Skeletal muscle satellite cell (primary cell): ENCODE measurements at regions not wholly inside any gene's neighbourhood (a gene's known extent, or its start where the extent isn't known, plus 50 kb on each side); places are given as distances from the start of the nearest gene placed in this dataset. TPM values are rescaled to one million over a fixed set of nuclear protein-coding genes. Genes with fewer than 3 reads are reported as not detected.

ENCODE experiments used
- H3K27me3 ChIP-seq: 2 replicates; pipeline ENCODE4 v1.7.0; 2013; ENCODE audit warnings: low read length; ENCODE audit not compliant: control insufficient read depth, insufficient read depth
- H3K36me3 ChIP-seq: 2 replicates; pipeline ENCODE4 v1.7.0; 2013; ENCODE audit warnings: mild to moderate bottlenecking, control low read depth, low read length; ENCODE audit not compliant: insufficient read depth
- H3K4me1 ChIP-seq: 2 replicates; pipeline ENCODE4 v1.7.0; 2013; ENCODE audit warnings: low read length; ENCODE audit not compliant: control insufficient read depth, insufficient read depth
- H3K4me2 ChIP-seq: 2 replicates; pipeline ENCODE4 v1.7.0; 2013; ENCODE audit warnings: mild to moderate bottlenecking, low read length
- H3K4me3 ChIP-seq: 2 replicates; pipeline ENCODE4 v1.7.0; 2013; ENCODE audit warnings: low read length
- H3K9ac ChIP-seq: 2 replicates; pipeline ENCODE4 v1.7.0; 2013; ENCODE audit warnings: mild to moderate bottlenecking, low read depth, low read length, moderate library complexity
- H3K9me3 ChIP-seq: replicated peaks from 2 replicates; pipeline ENCODE4 v1.7.0; 2013; ENCODE audit warnings: mild to moderate bottlenecking, control low read depth, low read length
- small RNA-seq: library from RNA; depleted of rRNA; stranded (forward); fragments of <200 nt; gene quantifications from one replicate; pipeline ENCODE3, GENCODE V24; 2012

DNA sequence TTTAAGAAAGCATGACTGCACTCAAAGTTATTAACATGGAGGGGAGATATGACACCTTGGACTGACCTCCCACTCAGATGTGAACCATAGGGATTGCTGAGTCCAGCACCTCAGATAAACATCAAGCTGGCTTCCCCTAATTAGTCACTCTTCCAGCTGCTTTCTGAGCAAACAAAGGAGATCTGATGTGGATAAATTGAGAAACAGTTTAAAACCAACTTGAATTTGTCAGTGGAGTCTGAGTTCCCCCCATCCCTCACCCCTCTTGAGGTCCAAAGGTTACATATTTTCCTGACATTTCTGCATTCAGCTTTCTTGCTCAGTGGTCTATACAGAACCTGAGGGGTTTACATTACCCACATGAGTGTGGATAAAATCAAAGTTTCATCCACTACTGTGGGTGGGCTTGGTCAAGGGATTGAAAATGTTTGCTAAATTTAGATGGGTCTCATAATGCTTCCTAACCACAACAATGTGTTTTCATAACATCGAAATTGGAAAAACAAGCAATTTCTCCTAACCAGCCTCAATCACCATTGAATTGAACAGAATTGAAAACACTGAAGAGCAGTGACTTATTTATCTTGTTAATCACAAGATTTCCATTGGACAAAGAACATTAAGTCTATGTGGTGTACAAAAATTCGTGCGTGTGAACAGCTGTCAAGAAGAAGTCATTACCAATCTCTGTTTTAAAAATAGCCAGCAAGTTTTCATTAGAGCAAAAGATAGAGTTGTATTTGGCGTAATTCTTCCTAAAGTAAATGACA, 292.3 kb downstream of the METTL15 start:
- Histone ChIP-seq H3K9me3 (no peaks in the 10 kb centered on the region), H3K27me3 (no peaks in the 10 kb centered on the region), H3K36me3 (no peaks in the 10 kb centered on the region), H3K4me2 (peak overlapping the region; percentile 41), H3K9ac (no peak overlapping the region), H3K4me1 (peaks cover 22% of the 10 kb centered on the region), H3K4me3 (no peak overlapping the region)

DNA sequence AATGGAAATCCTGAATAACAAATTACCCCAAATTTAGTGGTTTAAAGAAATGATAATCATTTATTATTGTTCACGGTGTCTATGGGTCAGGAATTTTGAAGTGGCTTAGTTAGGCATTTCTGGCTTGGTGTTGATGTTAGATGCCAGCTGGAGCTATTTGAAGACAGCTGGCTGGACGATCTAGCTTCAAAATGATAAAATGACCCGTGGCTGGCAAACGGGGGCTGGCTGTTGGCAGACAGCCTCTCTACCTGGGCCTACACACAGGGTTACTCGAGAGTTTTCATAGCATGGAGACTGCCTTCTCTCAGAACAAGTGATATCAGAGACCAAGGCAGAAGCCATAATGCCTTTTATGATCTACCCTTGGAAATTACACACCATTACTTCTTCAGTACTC, 285.2 kb downstream of the METTL15 start:
- Histone ChIP-seq H3K4me3 (no peak overlapping the region), H3K36me3 (no peaks in the 10 kb centered on the region), H3K4me1 (no peaks in the 10 kb centered on the region), H3K9ac (no peak overlapping the region), H3K27me3 (no peaks in the 10 kb centered on the region), H3K9me3 (no peaks in the 10 kb centered on the region), H3K4me2 (no peak overlapping the region)

DNA sequence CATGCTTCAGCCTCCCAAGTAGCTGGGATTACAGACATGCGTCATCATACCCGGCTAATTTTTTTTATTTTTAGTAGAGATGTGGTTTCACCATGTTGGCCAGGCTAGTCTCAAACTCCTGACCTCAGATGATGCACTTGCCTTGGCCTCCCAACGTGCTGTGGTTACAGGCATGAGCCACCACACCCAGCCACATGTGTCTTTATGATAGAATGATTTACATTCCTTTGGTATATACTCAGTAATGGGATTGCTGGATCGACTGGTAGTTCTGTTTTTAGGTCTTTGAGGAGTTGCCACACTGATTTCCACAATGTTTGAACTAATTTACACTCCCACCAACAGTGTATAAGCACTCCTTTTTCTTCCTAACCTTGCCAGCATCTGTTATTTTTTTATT, 276.2 kb downstream of the METTL15 start:
- Histone ChIP-seq H3K9me3 (no peaks in the 10 kb centered on the region), H3K4me2 (no peak overlapping the region), H3K36me3 (no peaks in the 10 kb centered on the region), H3K9ac (peak overlapping the region; percentile 18), H3K4me1 (peaks cover 13% of the 10 kb centered on the region), H3K4me3 (no peak overlapping the region), H3K27me3 (no peaks in the 10 kb centered on the region)

DNA sequence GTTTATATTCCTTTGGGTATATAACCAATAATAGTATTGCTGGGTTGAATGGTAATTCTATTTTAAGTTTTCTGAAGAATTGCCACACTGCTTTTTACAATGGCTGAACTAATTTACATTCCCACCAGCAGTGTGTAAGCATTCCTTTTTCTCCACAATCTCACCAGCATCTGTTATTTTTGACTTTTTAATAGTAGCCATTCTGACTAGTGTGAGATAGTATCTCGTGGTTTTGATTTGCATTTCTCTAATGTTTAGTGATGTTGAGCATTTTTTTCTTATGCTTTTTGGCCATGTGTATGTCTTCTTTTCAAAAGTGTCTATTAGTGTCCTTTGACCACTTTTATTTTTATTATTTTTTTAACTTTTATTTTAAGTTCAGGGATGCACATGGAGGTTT, 275.3 kb downstream of the METTL15 start:
- Histone ChIP-seq H3K4me3 (no peak overlapping the region), H3K4me2 (no peak overlapping the region), H3K4me1 (peaks cover 13% of the 10 kb centered on the region), H3K9ac (no peak overlapping the region), H3K9me3 (no peaks in the 10 kb centered on the region), H3K36me3 (no peaks in the 10 kb centered on the region), H3K27me3 (no peaks in the 10 kb centered on the region)

Small RNA genes in the stretch of these regions (small RNA-seq; reads per million reads assigned to genes)
- gene MIR8068: not detected
- not detected for gene RN7SL240P
